ENCODE measurements at regions not wholly inside any gene's neighbourhood (a gene's known extent, or its start where the extent isn't known, plus 50 kb on each side); places are given as distances from the start of the nearest gene placed in this dataset.
"Not testable (repeated sequence)": the region's sequence is repeated elsewhere in the genome, so short reads cannot be mapped to it uniquely, and the experiment has no call there.

DNA sequence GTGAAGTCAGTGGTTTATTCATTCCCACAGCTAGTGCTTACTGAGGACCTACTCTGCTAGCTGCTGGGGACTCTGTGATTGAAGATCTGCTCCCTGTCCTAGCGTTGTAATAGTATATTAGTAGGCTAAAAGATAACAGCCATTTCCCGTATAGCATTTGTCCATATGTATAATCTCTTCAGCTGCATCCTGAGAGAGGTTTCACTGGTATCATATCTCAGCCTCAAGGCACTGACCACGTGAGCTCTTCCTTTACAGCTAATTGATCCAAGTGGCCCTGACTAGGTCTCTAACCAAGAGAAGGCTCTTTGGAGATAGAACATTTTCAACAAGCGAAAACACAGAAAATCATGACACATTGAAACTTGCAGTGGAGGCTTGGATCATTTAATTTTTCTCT lies 110.2 kb downstream of the APIP start:
- Mint-ChIP-seq H3K27ac (no peak overlapping the region), H3K4me3 (no peak overlapping the region), H3K9me3 (peaks cover 15% of the 10 kb centered on the region), H3K4me1 (no peaks in the 10 kb centered on the region), H3K27me3 (ENCODE audit: low read depth) (no peaks in the 10 kb centered on the region), H3K36me3 (ENCODE audit: low read depth) (peaks cover 23% of the 10 kb centered on the region)
- TF ChIP-seq, protein P1, sequence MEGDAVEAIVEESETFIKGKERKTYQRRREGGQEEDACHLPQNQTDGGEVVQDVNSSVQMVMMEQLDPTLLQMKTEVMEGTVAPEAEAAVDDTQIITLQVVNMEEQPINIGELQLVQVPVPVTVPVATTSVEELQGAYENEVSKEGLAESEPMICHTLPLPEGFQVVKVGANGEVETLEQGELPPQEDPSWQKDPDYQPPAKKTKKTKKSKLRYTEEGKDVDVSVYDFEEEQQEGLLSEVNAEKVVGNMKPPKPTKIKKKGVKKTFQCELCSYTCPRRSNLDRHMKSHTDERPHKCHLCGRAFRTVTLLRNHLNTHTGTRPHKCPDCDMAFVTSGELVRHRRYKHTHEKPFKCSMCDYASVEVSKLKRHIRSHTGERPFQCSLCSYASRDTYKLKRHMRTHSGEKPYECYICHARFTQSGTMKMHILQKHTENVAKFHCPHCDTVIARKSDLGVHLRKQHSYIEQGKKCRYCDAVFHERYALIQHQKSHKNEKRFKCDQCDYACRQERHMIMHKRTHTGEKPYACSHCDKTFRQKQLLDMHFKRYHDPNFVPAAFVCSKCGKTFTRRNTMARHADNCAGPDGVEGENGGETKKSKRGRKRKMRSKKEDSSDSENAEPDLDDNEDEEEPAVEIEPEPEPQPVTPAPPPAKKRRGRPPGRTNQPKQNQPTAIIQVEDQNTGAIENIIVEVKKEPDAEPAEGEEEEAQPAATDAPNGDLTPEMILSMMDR (IDR thresholded peaks at IDR 0.05; ENCODE audit: unreplicated experiment in 3 of 3), result no peak

DNA sequence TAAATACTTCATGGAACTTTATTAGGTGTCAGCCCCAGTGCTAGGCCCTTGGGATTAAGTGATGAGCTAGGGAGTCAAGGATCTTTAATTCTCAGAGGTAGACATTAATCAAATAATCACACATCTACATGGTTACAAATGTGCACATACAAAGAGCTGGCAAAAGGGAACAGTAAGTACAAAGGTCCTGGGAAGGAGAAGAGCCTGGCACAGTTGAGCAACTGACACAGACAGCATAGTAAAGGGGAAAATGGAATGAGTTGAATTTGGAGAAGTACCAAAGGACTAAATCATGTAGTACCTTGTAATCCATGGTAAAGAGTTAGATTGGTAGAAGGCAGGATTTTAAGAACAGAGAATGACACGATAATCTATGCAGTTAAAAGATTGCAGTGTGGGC lies 116.3 kb downstream of the APIP start:
- H3K4me3 Mint-ChIP-seq, result no peak overlapping the region
- no peaks in the 10 kb centered on the region for H3K4me1 Mint-ChIP-seq
- peaks cover 2% of the 10 kb centered on the region for H3K9me3 Mint-ChIP-seq
- H3K27me3 Mint-ChIP-seq (ENCODE audit: low read depth), result no peaks in the 10 kb centered on the region
- H3K36me3 Mint-ChIP-seq (ENCODE audit: low read depth), result peaks cover 36% of the 10 kb centered on the region
- H3K27ac Mint-ChIP-seq, result no peak overlapping the region
- TF ChIP-seq, protein P1 (IDR thresholded peaks at IDR 0.05; ENCODE audit: unreplicated experiment in 3 of 3), result no peak

DNA sequence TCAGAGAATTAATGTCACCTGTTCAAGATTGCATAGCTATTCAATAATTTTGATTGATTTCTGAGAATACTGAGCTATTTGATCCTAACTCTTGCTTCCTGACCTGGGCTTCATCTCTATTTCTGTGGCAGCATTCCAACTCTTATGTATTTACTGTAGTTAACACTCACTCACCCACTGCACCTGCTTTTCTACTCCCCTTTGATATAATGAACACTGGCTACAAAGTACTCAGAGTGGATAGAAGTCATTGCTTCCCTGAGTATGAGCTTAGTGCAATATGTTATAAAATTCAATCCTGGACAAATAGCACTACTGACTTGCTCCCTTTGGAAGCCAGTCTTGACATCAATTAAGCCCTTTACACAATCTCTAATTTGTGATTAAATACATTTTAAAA lies 117.2 kb downstream of the APIP start:
- H3K27ac Mint-ChIP-seq, result no peak overlapping the region
- H3K27me3 Mint-ChIP-seq (ENCODE audit: low read depth), result no peaks in the 10 kb centered on the region
- no peaks in the 10 kb centered on the region for H3K4me1 Mint-ChIP-seq
- TF ChIP-seq, protein P1 (IDR thresholded peaks at IDR 0.05; ENCODE audit: unreplicated experiment in 3 of 3), result no peak
- H3K4me3 Mint-ChIP-seq, result no peak overlapping the region
- peaks cover 42% of the 10 kb centered on the region for H3K36me3 Mint-ChIP-seq (ENCODE audit: low read depth)
- peaks cover 2% of the 10 kb centered on the region for H3K9me3 Mint-ChIP-seq

DNA sequence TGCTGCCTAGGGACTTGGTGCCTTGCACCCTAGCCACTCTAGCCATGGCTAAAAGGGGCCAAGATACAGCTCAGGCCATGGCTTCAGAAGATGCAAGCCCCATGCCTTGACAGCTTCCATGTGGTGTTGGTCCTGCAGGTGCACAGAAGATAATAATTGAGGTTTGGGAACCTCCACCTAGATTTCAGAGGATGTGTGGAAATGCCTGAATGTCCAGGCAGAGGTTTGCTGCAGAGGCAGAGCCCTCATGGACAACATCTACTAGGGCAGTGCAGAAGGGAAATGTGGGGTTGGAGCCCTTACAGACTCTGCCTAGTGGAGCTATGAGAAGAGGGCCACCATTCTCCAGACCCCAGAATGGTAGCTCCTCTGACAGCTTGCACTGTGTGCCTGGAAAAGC lies 118.7 kb downstream of the APIP start:
- not testable (repeated sequence) for H3K27me3 Mint-ChIP-seq (ENCODE audit: low read depth); H3K27ac Mint-ChIP-seq; H3K9me3 Mint-ChIP-seq; H3K4me3 Mint-ChIP-seq; H3K4me1 Mint-ChIP-seq
- peaks cover 42% of the 10 kb centered on the region for H3K36me3 Mint-ChIP-seq (ENCODE audit: low read depth)

DNA sequence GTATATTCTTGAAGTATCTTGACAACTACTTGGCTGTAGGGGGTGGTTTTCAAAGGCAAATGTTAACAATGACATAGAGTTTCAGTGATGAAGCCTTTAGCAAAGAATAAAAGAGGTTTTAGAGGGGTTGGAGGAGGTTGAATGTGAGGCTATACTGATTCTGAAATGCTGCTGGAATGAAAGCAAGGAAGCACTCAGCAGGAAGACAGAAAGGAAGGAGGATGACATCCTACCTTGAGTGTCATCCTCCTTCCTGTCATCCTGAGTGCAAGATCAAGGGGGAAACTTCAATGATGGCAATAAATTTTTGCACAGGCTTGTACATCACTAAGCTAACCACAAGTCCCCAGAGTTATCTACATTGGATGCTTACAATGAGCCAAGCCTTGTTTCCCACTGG lies 120.5 kb downstream of the APIP start:
- H3K27me3 Mint-ChIP-seq (ENCODE audit: low read depth), result no peaks in the 10 kb centered on the region
- peaks cover 2% of the 10 kb centered on the region for H3K9me3 Mint-ChIP-seq
- H3K27ac Mint-ChIP-seq, result no peak overlapping the region
- no peak overlapping the region for H3K4me3 Mint-ChIP-seq
- no peaks in the 10 kb centered on the region for H3K4me1 Mint-ChIP-seq
- peaks cover 50% of the 10 kb centered on the region for H3K36me3 Mint-ChIP-seq (ENCODE audit: low read depth)
- TF ChIP-seq, protein P1 (IDR thresholded peaks at IDR 0.05; ENCODE audit: unreplicated experiment in 3 of 3), result no peak

DNA sequence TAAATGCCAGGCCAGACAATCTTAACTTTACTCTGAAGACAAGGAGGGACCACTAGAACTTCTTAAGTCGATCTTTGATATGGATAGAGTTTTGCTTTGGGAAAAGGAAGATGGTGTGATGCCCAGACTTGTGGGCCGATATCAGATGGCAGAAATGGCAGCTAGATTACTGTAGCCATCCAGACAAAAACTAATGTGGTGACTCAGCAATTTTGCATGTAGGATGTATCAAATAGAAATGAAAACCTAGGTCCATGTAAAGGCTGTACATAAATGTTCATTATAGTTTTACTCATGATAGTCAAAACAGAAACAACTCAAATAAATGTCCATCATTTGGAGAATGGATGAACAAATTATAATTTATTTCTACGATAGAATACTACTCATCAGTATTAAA lies 121.5 kb downstream of the APIP start:
- Mint-ChIP-seq H3K9me3 (peaks cover 6% of the 10 kb centered on the region), H3K27ac (no peak overlapping the region), H3K27me3 (ENCODE audit: low read depth) (no peaks in the 10 kb centered on the region), H3K4me3 (no peak overlapping the region), H3K36me3 (ENCODE audit: low read depth) (peaks cover 51% of the 10 kb centered on the region), H3K4me1 (no peaks in the 10 kb centered on the region)
- TF ChIP-seq, protein P1 (IDR thresholded peaks at IDR 0.05; ENCODE audit: unreplicated experiment in 3 of 3), result no peak

All from nephron (organoid).